GM10266 (cell line): ENCODE measurements at regions not wholly inside any gene's neighbourhood (a gene's known extent, or its start where the extent isn't known, plus 50 kb on each side); places are given as distances from the start of the nearest gene placed in this dataset.
"Not testable (repeated sequence)": the region's sequence is repeated elsewhere in the genome, so short reads cannot be mapped to it uniquely, and the experiment has no call there.

Experiments used
- DNase-seq: peaks from one replicate; pipeline ENCODE4 v3.0.0; 2012; ENCODE audit errors: extremely low spot score
- TF ChIP-seq, protein P1 (sequence below): IDR thresholded peaks from 2 replicates; pipeline ENCODE4 v1.5.1; 2012; ENCODE audit warnings: mild to moderate bottlenecking, low read depth; ENCODE audit not compliant: control insufficient read depth, insufficient read depth; ENCODE audit errors: missing control alignments

DNA sequence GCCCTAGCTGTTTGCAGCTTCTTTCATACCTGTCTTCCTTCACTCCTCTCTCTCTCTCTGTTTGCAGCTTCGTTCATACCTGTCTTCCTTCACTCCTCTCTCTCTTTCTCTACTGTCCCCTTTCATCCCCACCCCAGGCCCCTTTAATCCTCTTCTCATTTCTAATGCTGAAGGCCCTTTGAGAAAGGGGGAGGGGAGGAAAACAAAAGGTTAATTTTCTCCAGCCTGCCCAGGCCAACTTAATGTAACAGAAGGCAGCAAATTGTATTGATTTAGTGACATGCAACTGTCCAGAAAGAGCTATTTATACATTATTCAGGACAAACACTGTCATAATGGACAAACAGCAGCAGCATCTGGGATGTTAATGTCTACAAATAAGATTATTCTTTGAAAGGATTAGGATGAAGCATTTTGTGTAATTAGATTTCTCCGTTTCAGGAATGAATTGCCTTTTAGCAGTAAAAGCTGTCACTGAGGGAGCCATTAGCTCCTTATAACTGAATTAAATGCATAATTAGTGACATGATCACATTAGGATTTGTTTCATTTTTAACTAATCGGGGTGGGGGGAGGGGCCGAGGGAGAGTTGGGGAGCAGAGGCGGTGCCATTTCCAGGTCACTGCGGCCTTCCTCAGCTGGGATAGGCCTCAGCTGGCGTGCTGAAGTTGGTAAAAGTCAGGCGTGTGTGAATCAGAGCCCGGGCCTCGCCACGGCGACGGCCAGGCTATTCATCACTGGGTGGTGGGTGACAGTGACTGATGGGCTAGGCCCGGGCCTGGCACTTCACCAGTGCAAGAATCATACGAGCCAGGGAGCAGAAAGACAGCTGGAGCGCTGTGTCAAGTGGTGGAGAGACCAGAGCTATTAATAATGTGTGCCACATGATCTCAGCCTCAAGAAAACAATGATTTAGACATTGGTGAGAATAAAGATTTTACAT, 174.5 kb downstream of the NKX6-1 start:
- TF ChIP-seq, protein P1, sequence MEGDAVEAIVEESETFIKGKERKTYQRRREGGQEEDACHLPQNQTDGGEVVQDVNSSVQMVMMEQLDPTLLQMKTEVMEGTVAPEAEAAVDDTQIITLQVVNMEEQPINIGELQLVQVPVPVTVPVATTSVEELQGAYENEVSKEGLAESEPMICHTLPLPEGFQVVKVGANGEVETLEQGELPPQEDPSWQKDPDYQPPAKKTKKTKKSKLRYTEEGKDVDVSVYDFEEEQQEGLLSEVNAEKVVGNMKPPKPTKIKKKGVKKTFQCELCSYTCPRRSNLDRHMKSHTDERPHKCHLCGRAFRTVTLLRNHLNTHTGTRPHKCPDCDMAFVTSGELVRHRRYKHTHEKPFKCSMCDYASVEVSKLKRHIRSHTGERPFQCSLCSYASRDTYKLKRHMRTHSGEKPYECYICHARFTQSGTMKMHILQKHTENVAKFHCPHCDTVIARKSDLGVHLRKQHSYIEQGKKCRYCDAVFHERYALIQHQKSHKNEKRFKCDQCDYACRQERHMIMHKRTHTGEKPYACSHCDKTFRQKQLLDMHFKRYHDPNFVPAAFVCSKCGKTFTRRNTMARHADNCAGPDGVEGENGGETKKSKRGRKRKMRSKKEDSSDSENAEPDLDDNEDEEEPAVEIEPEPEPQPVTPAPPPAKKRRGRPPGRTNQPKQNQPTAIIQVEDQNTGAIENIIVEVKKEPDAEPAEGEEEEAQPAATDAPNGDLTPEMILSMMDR, result no peak

DNA sequence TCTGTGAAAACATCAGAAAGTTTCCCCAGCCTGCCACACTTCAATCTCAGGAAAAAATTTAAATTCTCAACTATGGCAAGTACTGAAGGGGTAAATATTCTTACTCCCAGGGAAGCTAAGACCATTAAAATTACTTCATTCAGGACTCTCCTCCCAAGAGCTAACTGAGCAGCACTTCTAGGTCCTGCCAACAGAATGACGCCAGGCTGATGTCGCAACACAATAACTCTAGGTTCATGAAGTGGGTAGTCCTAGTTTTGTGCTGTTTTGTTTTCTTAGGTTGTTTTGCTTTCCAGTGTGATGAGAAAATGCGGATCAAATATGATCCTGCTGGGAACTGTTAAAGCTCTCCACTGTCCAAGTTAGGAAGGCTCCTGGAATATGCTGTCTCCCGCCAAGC, 180.0 kb downstream of the NKX6-1 start:
- DNase-seq, result no peak

More for the DNA sequence above, 174.5 kb downstream of the NKX6-1 start:
- DNase-seq, result no peak

DNA sequence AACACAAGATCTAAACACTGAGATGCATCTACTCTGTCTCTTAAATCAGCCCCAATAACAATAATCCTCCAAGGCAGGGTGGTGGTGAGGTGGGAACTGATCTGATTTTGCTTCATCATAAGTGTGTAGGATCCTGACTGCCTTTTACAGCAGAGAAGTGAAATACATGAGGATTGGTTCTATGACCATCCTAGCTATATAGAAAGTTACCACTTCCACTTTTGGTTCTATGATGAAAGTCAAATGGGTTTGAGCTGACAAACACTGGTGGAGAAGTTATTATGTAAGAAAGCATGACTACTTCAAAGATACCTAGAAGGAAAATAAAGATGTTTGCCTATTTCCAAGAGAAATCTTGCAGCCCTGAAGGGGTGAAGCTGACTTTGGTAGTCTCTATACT, 181.6 kb downstream of the NKX6-1 start:
- TF ChIP-seq, protein P1, result no peak
- no peak for DNase-seq

More for the DNA sequence above, 180.0 kb downstream of the NKX6-1 start:
- TF ChIP-seq, protein P1, result no peak

DNA sequence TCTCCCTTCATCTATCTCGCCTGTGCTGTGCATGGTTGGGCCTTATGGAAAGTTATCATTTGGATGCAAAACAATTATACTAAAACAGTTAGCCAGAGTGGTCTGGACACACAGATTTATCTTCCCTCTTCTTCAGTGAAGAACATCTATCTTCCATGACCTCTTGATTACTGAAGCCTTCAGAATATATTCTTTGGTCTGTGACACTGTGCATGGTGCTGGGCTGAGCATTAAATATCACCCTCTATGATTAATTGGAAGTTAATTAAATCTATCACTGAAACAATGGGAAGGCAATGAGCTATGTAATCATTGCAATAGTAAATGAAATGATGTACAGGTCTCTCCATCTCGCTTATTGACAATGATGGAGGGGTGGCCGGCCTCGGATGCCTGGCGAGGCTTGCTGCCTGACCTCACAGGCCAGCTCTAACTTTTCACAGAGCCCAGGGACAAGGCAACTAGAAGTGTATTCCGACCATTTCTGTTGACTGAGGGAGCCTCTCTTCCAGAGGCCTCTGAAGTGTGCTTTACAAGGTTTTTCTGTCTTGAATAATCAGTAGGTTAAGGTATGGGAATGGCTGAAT, 186.6 kb downstream of the NKX6-1 start:
- TF ChIP-seq, protein P1, result no peak
- DNase-seq, result no peak

DNA sequence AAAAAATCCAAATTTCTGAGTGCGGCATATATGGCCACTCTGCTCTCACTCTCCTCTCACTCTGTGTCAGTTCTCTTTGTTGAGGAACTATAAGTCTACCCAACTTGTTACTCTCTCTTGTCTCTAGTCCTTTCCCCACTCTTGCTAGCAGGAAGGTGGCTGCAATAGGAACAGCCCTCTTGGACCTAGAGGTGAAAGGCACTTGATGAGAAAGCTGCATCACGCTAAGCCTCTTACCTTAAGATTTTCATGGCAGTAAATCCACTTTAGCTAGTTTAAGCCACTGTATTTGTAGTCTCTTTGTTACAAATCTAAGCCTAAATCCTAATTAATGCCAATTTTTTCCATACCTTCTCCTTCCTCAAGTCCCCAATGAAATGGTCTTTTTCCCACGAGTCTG, 189.9 kb downstream of the NKX6-1 start:
- TF ChIP-seq, protein P1, result no peak
- no peak for DNase-seq

DNA sequence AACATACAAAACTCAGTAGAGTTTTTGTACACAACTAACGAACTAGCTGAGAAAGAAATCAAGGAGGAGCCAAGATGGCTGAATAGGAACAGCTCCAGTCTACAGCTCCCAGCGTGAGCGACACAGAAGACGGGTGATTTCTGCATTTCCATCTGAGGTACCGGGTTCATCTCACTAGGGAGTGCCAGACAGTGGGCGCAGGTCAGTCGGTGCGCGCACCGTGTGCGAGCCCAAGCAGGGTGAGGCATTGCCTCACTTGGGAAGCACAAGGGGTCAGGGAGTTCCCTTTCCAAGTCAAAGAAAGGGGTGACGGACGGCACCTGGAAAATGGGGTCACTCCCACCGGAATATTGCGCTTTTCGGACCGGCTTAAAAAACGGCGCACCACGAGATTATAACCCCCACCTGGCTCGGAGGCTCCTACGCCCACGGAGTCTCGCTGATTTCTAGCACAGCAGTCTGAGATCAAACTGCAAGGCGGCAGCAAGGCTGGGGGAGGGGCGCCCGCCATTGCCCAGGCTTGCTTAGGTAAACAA, 200.3 kb downstream of the NKX6-1 start:
- DNase-seq, result not testable (repeated sequence)

DNA sequence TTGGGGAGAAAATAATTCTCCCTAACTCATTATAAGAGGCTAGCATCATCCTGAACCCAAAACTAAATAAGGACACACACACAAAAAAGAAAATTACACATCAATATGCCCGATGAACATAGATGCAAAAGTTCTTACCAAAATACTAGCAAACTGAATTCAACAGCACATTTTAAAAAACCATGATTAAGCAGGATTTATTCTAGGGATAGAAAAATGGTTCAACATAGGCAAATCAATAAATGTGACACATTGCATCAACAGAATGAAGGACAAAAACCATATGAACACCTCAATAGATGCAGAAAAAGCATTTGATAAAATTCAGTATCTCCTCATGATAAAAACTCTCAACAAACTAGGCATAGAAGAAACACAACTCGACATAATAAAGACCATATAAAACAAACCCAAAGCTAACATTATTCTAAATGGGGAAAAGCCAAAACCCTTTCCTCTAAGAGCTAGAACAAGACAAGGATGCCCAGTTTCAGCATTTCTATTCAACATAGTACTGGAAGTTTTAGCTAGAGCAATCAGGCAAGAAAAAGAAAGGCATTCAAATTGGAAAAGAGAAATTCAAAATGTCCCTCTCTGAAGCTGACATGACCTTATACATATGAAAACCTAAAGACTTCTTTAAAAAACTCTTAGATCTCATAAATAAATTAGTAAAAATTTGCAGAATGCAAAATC, 200.9 kb downstream of the NKX6-1 start:
- no peak for DNase-seq
- TF ChIP-seq, protein P1, result no peak
